ENCODE measurements at regions not wholly inside any gene's neighbourhood (a gene's known extent, or its start where the extent isn't known, plus 50 kb on each side); places are given as distances from the start of the nearest gene placed in this dataset.

- H3K36me3 Mint-ChIP-seq = no peaks in the 10 kb centered on the region
- no peaks in the 10 kb centered on the region for H3K4me1 Mint-ChIP-seq
- ATAC-seq (no peak), DNase-seq (no peak)
- CTCF ChIA-PET = no interaction called here
- peaks cover 12% of the 10 kb centered on the region for H3K27me3 Mint-ChIP-seq
- H3K4me3 Mint-ChIP-seq = no peak overlapping the region
- H3K27ac Mint-ChIP-seq = no peak overlapping the region
- H3K9me3 Mint-ChIP-seq (ENCODE audit: low read depth) = no peaks in the 10 kb centered on the region
Observed at GRCh38 chr5:71939452-71940230, 167.6 kb upstream of the MAP1B start.

- Mint-ChIP-seq H3K4me3 (no peak overlapping the region), H3K36me3 (no peaks in the 10 kb centered on the region), H3K27ac (no peak overlapping the region), H3K4me1 (no peaks in the 10 kb centered on the region), H3K27me3 (peaks cover 6% of the 10 kb centered on the region), H3K9me3 (ENCODE audit: low read depth) (no peaks in the 10 kb centered on the region)
- ATAC-seq (no peak), DNase-seq (no peak)
- CTCF ChIA-PET = no interaction called here
Observed at GRCh38 chr5:71943874-71944273, 163.4 kb upstream of the MAP1B start.

DNA sequence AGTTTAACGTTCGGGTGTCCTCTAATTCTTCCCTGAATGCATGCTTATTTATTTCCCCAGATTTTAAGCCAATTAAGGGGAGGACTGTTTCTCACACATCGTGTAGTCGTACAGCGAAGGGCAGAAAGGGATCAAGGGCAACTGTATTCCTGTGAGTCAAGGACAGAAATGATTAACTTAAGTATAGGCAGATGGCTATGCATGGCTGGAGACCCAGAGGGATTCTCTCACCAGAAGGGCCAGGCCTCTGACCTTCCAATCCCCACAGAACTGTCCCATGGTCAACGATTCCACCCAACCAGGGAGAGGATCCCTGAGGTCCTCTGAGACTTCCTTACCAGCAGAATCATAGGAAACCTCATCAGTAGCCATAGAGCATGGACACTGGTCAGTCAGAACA, 161.8 kb upstream of the MAP1B start:
- Mint-ChIP-seq H3K36me3 (no peaks in the 10 kb centered on the region), H3K9me3 (ENCODE audit: low read depth) (no peaks in the 10 kb centered on the region), H3K4me3 (no peak overlapping the region), H3K27me3 (no peaks in the 10 kb centered on the region), H3K4me1 (no peaks in the 10 kb centered on the region), H3K27ac (no peak overlapping the region)
- ATAC-seq (no peak), DNase-seq (no peak)
- CTCF ChIA-PET = no interaction called here

GRCh38 chr5:71946343-71947030, 160.8 kb upstream of the MAP1B start:
- Mint-ChIP-seq H3K27ac (no peak overlapping the region), H3K27me3 (no peaks in the 10 kb centered on the region), H3K4me1 (no peaks in the 10 kb centered on the region), H3K4me3 (no peak overlapping the region), H3K36me3 (no peaks in the 10 kb centered on the region), H3K9me3 (ENCODE audit: low read depth) (no peaks in the 10 kb centered on the region)
- no peak for ATAC-seq
- no peak for DNase-seq
- CTCF ChIA-PET = no interaction called here

- ATAC-seq = no peak
- no peak for DNase-seq
- H3K27ac Mint-ChIP-seq = no peak overlapping the region
- no peaks in the 10 kb centered on the region for H3K9me3 Mint-ChIP-seq (ENCODE audit: low read depth)
- CTCF ChIA-PET = no interaction called here
- H3K4me1 Mint-ChIP-seq = no peaks in the 10 kb centered on the region
- peaks cover 5% of the 10 kb centered on the region for H3K27me3 Mint-ChIP-seq
- H3K36me3 Mint-ChIP-seq = no peaks in the 10 kb centered on the region
- H3K4me3 Mint-ChIP-seq = no peak overlapping the region
Observed at GRCh38 chr5:71948206-71948605, 159.1 kb upstream of the MAP1B start.

- no peaks in the 10 kb centered on the region for H3K36me3 Mint-ChIP-seq
- peaks cover 7% of the 10 kb centered on the region for H3K27me3 Mint-ChIP-seq
- ATAC-seq (no peak), DNase-seq (no peak)
- H3K9me3 Mint-ChIP-seq (ENCODE audit: low read depth) = no peaks in the 10 kb centered on the region
- CTCF ChIA-PET = no interaction called here
- H3K4me1 Mint-ChIP-seq = no peaks in the 10 kb centered on the region
- no peak overlapping the region for H3K4me3 Mint-ChIP-seq
- H3K27ac Mint-ChIP-seq = no peak overlapping the region
Observed at GRCh38 chr5:71949772-71950171, 157.5 kb upstream of the MAP1B start.

DNA sequence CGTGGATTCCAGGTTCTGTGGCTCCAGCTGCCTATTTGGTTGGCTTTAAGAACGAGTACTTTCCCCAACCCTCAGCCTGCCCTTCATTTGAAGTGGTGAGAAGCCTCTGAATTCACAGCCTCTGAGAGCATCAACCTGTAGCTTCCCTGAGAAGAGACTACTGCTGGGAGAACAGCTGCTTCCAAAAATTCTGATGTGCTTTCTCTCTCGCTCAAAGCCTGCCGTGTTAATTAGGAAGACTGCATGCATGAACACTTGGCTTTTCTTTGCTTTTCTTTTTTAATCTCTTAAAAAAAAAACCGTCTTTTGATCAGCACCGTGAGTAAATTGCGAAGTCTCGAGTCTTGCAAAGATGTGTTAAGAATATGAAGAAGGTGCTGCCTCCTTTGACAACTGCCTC, 153.4 kb upstream of the MAP1B start:
- Mint-ChIP-seq H3K4me1 (no peaks in the 10 kb centered on the region), H3K9me3 (ENCODE audit: low read depth) (no peaks in the 10 kb centered on the region), H3K36me3 (no peaks in the 10 kb centered on the region), H3K27ac (no peak overlapping the region), H3K4me3 (no peak overlapping the region), H3K27me3 (peaks cover 11% of the 10 kb centered on the region)
- no peak for ATAC-seq
- DNase-seq = no peak
- CTCF ChIA-PET = no interaction called here

GRCh38 chr5:71954329-71954728, 152.9 kb upstream of the MAP1B start:
- no peak for ATAC-seq
- H3K9me3 Mint-ChIP-seq (ENCODE audit: low read depth) = no peaks in the 10 kb centered on the region
- no peak overlapping the region for H3K4me3 Mint-ChIP-seq
- peaks cover 11% of the 10 kb centered on the region for H3K27me3 Mint-ChIP-seq
- no peak for DNase-seq
- CTCF ChIA-PET = no interaction called here
- H3K27ac Mint-ChIP-seq = no peak overlapping the region
- H3K36me3 Mint-ChIP-seq = no peaks in the 10 kb centered on the region
- H3K4me1 Mint-ChIP-seq = no peaks in the 10 kb centered on the region

GRCh38 chr5:71955723-71956122, 151.6 kb upstream of the MAP1B start:
- CTCF ChIA-PET = no interaction called here
- DNase-seq (no peak), ATAC-seq (no peak)
- peaks cover 11% of the 10 kb centered on the region for H3K27me3 Mint-ChIP-seq
- no peaks in the 10 kb centered on the region for H3K4me1 Mint-ChIP-seq
- H3K9me3 Mint-ChIP-seq (ENCODE audit: low read depth) = no peaks in the 10 kb centered on the region
- H3K36me3 Mint-ChIP-seq = no peaks in the 10 kb centered on the region
- no peak overlapping the region for H3K27ac Mint-ChIP-seq
- no peak overlapping the region for H3K4me3 Mint-ChIP-seq

GRCh38 chr5:71957292-71957898, 149.9 kb upstream of the MAP1B start:
- CTCF ChIA-PET = no interaction called here
- DNase-seq (no peak), ATAC-seq (no peak)
- no peaks in the 10 kb centered on the region for H3K4me1 Mint-ChIP-seq
- no peak overlapping the region for H3K27ac Mint-ChIP-seq
- no peaks in the 10 kb centered on the region for H3K9me3 Mint-ChIP-seq (ENCODE audit: low read depth)
- H3K27me3 Mint-ChIP-seq = peaks cover 11% of the 10 kb centered on the region
- H3K36me3 Mint-ChIP-seq = no peaks in the 10 kb centered on the region
- H3K4me3 Mint-ChIP-seq = no peak overlapping the region

- Mint-ChIP-seq H3K27ac (no peak overlapping the region), H3K27me3 (peaks cover 2% of the 10 kb centered on the region), H3K9me3 (ENCODE audit: low read depth) (no peaks in the 10 kb centered on the region), H3K36me3 (no peaks in the 10 kb centered on the region), H3K4me3 (no peak overlapping the region), H3K4me1 (no peaks in the 10 kb centered on the region)
- CTCF ChIA-PET = no interaction called here
- DNase-seq (no peak), ATAC-seq (no peak)
Observed at GRCh38 chr5:71960195-71960594, 147.1 kb upstream of the MAP1B start.

DNA sequence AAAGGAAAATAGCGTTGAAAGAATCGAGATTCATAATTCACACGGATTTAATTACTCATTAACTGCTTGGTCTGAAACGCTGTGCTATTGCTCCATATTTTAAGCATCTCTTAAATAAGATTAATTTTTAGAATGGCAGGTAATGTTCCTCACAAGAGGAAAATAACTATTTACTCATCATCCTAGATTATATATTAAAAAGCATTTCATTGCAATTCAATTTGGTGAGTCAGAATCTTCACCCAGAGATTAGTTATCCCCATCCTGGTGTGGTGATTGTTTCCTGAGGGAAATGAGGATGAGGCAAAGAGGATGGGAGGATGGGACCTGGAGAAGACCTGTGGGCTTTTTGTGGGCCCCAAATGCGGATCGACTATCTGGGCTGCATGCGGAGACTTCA, 145.5 kb upstream of the MAP1B start:
- H3K4me1 Mint-ChIP-seq = no peaks in the 10 kb centered on the region
- H3K27ac Mint-ChIP-seq = no peak overlapping the region
- ATAC-seq (no peak), DNase-seq (no peak)
- H3K36me3 Mint-ChIP-seq = no peaks in the 10 kb centered on the region
- H3K4me3 Mint-ChIP-seq = no peak overlapping the region
- CTCF ChIA-PET = no interaction called here
- H3K27me3 Mint-ChIP-seq = peaks cover 7% of the 10 kb centered on the region
- no peaks in the 10 kb centered on the region for H3K9me3 Mint-ChIP-seq (ENCODE audit: low read depth)

- Mint-ChIP-seq H3K4me3 (no peak overlapping the region), H3K36me3 (no peaks in the 10 kb centered on the region), H3K4me1 (no peaks in the 10 kb centered on the region), H3K27ac (no peak overlapping the region), H3K27me3 (peaks cover 16% of the 10 kb centered on the region), H3K9me3 (ENCODE audit: low read depth) (no peaks in the 10 kb centered on the region)
- CTCF ChIA-PET = interaction anchor here (0.7 kb wide), 1 partner anchor 1723 kb away, joined by 3 read pairs; no protein-coding TSS in a partner anchor
- DNase-seq = no peak
- no peak for ATAC-seq
Observed at GRCh38 chr5:71969460-71969859, 137.8 kb upstream of the MAP1B start.

DNA sequence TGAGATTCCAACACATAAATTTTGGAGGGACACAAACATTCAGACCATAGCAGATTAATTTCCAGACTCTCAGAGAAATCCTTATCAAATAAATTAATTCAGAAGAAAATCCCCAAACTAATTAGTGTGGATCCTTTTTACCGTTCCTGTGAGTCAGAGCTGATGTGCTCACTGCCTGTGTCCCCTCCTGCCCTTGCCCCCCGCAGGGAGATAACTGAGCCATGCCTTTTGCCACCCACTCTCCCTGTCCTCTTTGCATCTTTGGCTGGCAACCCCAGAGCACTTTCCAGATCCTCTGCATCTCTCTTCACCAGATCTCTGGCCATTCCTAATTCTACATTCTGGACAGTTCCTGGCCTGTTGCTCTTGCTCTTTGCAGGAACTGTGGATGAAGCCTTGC, 135.4 kb upstream of the MAP1B start:
- Mint-ChIP-seq H3K27me3 (peaks cover 17% of the 10 kb centered on the region), H3K36me3 (no peaks in the 10 kb centered on the region)

More for the DNA sequence above, 135.4 kb upstream of the MAP1B start:
- ATAC-seq (no peak), DNase-seq (no peak)
- Mint-ChIP-seq H3K9me3 (ENCODE audit: low read depth) (no peaks in the 10 kb centered on the region), H3K4me3 (no peak overlapping the region), H3K27ac (no peak overlapping the region), H3K4me1 (no peaks in the 10 kb centered on the region)
- CTCF ChIA-PET = no interaction called here
